NCI-H510A treated with DMSO at 0.1 percent for 48 hours (cell line): ENCODE measurements at regions not wholly inside any gene's neighbourhood (a gene's known extent, or its start where the extent isn't known, plus 50 kb on each side); places are given as distances from the start of the nearest gene placed in this dataset.
"Not testable (repeated sequence)": the region's sequence is repeated elsewhere in the genome, so short reads cannot be mapped to it uniquely, and the experiment has no call there.

Source experiments
- DNase-seq: peaks from one replicate; lab custom pipeline; 2025; lab: John Stamatoyannopoulos, UW

DNA sequence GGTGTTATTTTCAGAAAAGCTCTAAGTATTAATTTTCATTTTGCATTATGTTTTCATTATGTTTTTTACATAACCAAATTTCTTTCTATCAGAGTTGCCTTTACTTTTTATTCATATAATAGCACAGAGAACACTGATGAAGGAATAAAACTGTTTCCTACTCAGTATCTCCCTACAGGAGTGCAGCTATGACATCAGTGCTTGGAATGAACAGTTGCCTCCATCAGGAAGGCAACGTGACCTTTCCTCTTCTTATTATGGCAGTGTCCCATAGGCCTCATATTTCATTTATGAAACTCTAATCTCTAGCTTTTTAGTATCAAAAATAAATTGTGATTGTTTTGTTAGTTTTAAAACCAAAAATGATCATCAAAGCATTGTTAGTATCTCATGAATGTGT, 712.8 kb downstream of the CD109 start:
- DNase-seq: no peak

DNA sequence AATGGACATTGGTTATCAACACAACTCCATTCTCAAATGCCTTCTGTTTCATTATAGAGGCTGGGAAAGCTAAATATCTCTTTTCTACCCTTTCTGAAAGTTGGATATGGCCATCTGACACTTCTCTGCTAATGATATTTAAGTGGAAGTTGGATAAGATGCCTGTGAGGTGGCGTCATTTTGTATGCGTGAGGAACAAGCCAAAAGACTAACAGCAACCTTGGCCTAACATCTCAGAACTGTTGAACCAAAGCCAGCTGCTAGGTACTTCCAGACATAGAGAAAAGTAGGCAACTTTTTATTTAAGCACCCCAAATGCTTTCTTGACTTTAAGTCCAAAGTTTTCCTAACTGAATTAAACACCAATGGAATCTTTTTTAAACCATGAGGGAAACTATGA, 708.4 kb downstream of the CD109 start:
- DNase-seq: no peak

DNA sequence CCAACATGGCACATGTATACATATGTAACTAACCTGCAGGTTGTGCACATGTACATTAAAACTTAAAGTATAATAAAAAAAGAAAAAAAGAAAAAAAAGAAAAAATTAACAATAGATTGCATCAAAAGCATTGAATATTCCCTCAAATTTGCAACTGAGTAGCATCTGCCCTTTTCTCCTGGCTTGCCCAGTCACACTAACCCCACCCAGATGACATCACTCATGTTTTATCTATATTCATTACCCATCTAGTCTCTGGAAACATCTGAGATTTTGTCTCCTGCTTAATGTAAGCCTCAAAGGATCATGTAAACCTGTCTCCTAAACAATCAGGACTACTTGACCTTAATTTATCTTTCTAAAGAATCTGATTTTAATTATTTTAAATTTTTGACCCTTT, 706.8 kb downstream of the CD109 start:
- DNase-seq: no peak

DNA sequence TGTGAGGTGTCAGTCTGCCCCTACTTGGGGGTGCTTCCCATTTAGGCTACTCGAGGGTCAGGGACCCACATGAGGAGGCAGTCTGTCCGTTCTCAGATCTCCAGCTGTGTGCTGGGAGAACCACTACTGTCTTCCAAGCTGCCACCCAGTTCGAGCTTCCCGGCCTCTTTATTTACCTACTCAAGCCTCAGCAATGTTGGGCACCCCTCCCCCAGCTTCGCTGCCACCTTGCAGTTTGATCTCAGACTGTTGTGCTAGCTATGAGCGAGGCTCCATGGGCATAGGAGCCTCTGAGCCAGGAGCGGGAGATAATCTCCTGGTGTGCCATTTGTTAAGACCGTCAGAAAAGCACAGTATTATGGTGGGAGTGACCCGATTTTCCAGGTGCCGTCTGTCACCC, 682.4 kb downstream of the CD109 start:
- not testable (repeated sequence) for DNase-seq

DNA sequence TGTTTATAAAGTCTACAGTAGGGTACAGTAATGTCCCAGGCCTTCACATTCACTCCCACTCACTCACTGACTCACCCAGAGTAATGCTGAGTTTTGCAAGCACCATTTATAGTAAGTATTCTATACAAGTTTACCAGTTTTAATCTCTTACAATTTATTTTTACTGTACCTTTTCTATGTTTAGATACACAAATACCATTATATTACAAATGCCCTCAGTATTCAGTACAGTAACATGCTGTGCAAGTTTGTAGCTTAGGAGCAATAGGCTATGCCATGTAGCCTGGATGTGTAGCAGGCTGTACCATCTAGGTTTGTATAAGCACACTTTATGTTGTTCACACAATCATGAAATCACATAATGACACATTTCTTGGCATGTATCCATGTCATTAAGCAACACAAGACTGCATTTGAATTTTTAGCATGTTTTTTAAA, 673.6 kb downstream of the CD109 start:
- DNase-seq: no peak

DNA sequence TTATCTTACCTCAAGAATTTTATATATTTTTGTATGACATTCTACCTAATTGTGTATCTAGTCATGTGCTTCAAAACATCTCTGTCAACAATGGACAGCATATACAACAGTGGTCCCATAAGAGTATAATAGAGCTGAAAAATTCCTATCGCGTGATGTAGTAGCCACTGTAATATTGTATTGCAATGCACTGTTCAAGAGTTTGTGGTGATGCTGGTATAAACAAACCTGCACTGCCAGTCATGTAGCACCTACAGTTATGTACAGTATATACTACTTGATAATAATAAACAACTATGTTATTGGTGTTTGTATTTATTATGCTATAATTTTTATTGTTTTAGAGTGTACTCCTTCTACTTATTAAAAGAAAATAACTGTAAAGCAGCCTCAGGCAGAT, 672.7 kb downstream of the CD109 start:
- DNase-seq: no peak

DNA sequence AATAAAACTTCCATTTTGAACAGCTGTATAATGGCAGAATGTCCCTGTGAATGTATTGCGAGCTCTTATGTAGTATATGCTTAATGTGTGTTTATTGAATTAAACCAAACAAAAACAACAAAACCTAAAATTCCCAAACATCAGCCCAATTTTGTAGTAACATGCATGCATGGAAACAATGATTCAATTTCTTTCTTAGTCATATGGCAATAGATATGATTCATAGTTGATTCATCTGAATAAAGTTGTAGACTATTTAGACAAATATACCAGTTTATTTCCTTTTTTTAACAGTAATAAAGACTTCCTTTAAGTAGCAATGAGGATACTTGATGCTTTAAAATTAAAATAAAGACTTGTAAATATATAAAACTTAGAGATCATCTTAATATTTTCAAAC, 670.6 kb downstream of the CD109 start:
- DNase-seq: no peak

DNA sequence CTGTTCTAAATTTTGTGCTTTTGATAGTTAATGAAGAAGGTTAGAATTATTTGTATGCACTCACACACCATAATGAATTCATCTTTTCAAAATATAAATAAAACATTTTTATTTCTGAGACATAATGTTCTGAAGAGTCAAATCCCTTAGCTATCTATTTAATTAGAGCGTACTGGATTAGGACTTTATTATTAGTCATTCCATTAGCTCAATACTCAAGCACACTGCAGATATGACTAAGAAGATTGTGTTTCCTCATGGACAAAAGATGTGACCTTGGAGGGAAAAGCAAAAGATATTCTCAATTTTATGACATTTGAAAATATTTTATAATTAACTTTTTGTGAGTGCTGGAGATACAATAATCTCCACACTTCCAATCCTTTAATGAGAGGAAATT, 666.4 kb downstream of the CD109 start:
- DNase-seq: no peak

DNA sequence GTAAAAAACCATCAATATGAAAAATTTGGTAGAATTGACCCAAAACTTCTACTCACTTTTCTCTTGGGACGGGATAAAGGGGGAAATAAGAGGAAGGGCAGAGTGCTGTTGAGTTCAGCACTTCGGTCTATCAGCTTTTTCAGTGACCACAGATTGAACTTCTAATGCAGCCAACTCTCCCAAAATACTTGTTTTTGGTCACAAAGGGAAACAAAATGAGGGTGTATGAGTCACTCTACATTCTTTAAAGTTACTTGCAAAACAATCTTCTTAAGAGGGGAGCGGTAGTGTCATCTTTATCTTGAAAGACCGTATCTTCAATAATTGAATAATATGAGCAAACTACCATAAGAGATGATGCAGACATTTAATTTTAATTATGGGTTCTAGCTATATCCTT, 661.3 kb downstream of the CD109 start:
- no peak for DNase-seq

DNA sequence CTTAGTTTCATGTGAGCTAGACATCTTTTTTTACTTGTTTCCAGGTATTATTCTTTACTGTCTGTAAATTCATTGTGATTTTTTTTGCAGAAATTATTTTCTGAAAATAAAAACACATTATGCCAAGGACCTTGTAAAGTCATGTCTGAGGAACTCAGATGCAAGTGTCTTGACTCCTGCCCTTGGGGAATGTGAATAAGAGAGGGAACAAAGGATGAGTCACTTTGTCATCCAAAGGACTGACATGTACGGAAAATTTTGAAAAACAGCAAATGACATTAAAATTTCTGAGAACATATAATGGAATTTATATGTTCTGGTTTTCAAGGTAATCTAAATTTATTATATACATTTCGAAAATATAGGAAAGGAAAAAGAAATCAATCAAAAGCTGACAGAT, 660.4 kb downstream of the CD109 start:
- DNase-seq: no peak

DNA sequence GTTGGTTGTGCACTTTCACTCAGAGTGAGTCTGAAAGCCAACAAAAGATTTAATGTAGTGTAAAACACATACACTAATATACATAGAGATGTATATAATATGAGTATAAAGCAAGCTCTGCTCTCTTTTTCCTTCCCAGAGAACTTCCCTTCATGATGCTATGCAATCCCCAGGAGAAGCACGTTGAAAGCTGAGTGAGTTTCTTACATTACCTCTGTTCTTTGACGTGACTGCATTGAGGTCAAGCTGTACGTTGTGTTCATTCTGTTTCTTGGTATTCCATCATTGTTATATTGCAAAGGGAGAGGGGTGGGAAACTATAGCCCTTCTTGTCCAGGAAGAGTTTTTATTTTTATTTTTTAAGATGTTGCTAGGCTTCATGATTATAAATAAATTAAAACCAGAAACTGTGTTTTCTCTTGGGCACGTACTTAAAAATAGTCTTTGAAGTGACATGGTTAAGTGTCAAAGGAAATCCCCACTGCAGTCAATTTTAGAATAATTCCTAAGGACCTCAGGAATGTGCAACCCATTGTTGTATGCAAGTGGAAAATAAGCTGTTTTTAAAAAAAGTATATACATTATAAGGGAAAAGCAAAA, 651.0 kb downstream of the CD109 start:
- DNase-seq: no peak

DNA sequence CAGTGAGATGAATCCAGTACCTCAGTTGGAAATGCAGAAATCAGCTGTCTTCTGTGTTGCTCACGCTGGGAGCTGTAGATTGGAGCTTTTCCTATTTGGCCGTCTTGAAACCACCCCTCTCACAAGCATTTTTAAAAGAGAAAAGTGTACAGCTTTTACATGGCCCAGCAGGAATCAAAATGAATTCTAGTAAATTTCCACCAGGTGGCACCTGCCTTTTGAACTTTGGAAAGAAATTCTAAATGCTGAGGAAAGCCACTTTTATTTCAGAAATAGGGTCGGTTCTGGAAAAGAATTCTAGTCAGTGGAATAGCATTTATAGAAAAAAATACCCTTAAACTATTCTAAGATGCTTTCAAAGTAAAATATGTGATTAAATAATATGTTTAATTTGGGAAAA, 647.8 kb downstream of the CD109 start:
- DNase-seq: no peak

DNA sequence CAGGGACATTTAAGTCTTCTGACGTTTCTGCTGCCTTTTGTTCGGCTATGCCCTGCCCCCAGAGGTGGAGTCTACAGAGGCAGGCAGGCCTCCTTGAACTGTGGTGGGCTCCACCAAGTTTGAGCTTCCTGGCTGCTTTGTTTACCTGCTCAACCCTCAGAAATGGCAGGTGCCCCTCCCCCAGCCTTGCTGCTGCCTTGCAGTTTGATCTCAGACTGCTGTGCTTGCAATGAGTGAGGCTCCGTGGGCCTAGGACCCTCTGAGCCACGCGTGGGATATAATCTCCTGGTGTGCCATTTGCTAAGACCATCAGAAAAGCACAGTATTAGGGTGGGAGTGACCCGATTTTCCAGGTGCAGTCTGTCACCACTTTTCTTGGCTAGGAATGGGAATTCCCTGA, 647.3 kb downstream of the CD109 start:
- not testable (repeated sequence) for DNase-seq

DNA sequence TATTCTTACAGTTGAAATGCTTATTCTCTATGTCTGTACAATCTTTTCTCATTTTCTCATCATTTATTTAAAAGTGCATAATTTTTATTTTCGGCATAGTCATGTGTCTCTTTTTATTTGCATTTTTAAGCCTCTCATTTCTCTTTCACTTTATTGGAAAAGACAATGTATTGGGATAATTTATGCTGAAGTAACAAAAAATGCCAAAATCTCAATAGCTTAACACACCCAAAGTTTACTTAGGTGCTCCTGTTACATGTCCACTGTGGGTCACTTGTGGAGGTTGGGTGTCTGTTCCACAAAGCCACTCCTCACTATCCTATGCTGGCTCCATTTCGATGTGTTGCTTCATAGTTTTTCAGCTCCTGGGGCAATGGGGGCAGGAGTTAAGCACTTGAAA, 638.7 kb downstream of the CD109 start:
- no peak for DNase-seq

DNA sequence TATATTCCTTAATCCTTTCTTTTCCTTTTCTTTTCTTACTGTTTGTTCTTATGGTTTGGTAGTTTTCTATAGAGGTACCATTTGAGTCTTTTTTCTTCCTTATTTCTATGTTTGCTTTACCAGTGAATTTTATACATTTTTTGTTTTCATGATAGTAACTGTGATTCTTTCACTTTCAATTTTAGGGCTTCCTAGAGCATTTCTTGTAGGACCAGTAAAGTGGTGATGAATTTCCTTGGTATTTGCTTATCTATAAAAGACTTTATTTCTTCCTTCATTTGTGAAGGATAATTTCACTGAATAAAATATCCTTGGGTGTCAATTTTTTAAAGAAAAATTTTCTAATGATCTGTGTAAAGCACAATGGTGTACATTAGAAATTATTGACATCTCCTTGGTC, 637.4 kb downstream of the CD109 start:
- no peak for DNase-seq

DNA sequence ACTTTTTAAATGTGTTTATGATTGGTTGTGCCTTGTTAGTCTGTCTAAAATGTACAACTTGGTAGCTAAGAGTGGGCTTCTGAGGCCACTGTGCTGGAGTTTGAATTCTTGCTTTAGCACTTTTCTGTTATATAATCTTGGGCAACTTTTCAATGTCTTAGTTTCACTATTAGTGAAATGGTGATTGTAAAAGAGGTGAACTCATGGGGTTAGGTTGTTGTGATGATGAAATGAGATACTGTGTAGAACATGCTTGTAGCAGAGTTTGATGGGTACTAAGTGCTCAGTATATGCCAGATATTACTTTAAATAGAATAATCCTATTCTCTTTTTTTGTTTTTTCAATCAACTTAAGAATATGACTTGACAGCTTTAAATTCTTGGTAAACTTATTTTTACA, 624.7 kb downstream of the CD109 start:
- DNase-seq: no peak

DNA sequence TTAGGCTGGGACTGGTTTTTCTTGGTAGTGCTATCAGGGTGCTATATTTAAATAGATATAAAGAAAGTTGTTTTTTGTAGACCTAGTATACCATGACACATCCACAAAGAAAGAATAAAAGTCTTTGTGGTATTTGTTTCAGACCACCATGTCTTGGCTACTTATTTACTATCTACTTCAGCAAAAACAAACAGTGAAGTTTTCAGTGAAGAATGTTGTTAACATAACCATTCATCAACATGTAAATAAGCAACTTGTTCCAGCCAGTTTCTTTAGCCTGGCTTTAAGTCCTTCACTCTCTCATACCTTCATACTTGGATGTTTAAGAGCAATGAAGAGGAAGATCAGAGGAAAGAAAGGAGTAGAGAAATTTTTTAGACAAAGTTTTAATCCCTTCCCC, 624.1 kb downstream of the CD109 start:
- no peak for DNase-seq

DNA sequence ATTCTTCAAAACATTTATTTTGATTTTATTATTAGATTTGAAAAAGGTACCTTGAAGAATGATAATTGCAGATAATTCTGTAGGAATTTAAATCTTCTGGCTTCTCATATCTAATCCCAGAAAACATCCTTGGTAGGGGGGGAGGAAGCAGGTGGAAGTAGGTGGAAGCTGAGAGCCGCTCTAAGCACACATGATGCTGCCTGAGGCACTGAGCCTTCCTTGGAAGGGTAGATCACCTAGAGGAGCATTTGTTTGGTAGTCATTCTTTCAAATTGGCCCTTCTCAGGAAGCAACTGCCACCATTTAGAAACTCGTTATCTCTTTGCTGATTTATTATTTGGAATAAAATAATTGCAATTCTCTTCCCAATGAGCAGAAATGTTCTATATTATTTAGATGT, 623.3 kb downstream of the CD109 start:
- DNase-seq: no peak

DNA sequence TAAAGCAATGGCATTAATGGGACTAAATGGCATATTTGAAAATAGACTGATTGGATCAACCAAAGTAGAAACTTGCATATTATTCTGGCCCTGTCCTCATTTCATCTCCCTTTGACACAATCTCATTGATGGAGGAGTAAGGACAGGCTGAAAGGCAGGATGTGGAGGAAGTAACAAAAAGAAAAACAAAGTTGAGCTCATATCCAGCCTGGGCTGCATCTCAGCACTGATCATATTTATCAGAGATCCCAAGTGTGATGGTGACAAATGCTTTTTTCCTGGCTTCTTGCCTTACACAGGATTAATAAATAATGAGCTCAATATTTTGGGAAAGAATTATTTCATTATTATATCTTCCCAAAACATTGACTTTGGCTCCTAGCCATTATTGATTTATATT, 622.7 kb downstream of the CD109 start:
- no peak for DNase-seq

DNA sequence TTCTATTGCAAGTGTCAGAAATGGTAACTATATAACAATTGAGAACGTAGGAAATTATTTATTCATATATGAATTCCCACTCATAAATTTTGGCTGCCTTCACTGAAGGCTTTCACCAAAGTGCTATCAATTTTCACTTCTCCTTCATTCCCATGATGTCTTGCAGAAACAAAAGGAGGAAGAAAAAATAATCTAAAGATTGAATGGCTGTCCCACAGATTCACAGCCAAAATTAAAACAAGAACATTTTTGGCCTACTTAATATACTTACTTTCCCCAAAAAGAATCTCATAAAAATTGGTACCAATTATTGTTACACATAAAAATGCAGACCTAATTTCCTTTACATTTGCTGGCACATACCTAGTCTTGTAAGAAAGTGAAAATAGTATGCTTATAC, 616.1 kb downstream of the CD109 start:
- DNase-seq: no peak

DNA sequence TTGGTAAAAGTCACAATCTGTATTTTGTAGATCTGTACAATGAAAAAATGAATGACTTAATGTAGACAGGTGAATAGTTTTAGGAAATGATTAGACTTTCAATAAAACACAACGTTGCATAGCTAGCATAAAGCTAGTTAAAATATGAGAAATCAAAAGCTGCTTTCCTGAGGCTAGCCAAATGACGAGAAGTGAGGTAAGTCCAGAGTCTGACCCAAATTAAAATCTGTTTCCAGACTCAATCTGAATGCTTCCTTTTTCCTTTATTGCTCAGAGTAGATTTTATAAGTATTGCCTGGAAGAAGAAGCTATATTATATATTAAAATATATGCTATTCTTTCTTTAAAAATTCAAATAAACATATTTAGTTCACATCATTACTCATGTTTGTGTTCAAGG, 615.4 kb downstream of the CD109 start:
- no peak for DNase-seq

DNA sequence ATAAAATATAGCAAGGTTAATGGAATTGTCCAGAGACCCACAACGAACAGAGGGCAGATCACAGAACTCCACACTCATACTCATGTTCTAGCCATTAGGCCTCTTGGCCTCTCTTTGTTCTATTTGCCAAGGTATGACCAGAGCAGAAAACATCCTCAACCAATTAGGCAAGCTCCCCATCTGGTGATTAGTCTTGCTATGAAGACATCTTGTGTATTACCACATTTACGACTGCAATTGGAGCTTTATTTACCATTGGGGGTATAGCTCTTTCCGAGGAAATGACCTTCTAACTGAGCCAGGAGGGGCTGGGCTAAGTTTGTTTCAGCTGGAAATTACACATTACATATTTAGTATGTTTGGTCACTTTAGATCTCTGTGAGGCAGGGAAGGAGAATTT, 593.9 kb downstream of the CD109 start:
- no peak for DNase-seq

DNA sequence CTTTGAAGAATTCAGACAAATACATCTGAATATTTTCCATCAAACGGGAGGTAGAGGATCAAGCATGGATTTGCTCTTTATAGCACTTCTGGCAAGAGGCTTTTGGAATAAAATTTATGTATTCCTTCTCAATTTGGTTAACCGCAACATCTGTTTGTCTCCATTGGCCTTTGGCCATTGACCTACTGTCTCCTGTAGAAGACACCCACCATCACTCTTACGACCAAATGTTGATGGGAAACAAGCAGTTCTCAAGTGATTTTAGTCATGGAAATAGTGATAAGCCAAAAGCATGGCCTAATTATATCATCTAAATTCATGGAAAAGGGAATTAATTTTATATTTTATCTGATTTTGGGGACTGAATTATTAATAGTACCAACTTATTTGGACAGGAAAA, 591.9 kb downstream of the CD109 start:
- no peak for DNase-seq

DNA sequence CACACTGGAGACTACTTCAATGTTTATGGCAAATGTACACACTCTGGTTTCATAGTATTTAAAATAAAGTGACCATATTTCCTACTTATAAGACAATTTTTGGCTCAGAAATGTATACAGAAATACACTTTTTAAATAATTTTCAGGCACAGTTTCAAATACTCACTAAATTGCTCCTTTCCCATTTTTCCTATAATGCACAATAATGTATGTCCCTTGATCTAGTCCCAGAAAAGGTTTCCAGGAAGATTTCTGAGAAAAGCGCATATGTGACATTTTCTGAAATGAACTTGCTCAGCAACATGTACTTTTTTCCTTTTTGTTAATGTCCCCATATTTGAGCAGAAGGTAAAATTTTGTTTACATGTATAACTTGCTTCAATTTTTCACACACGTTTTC, 591.4 kb downstream of the CD109 start:
- DNase-seq: no peak

DNA sequence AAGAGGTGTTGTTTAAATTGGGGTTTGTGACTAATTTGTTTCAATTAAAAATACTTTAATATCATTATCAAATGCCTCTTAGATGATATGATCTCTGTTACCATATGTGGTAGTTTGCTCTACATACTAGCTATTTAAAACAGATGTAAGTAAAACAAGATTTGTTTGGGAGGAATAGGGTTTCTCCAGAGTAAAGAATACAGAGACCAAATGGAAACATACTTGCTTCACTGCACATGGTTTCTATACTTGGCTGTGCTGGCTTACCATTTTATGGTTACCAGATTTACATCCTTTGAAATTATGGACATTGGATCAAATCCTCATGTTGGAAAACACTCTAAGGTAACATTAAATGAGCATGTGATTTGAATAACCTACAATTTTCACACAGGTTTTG, 588.3 kb downstream of the CD109 start:
- no peak for DNase-seq
